GM23338 (cell line): ENCODE measurements at regions not wholly inside any gene's neighbourhood (a gene's known extent, or its start where the extent isn't known, plus 50 kb on each side); places are given as distances from the start of the nearest gene placed in this dataset.

Experiments used
- CREB1 ChIP-seq: fragments of 250-450 bp; sonication (Bioruptor Pico); IDR thresholded peaks from 2 replicates; pipeline ENCODE4 v1.5.0; 2020; ENCODE audit warnings: low read depth, mild to moderate bottlenecking, moderate library complexity
- CTCF ChIP-seq, 2 experiments: fragments of 200-600 bp in 1 of 2; sonication (generic) in 1 of 2; conservative IDR thresholded peaks; 2 replicates each; pipeline versions ENCODE4 v1.5.1 to v1.6.1; 2016 to 2017; ENCODE audit warnings: antibody characterized with exemption in 2 of 2, low read depth in 2 of 2, mild to moderate bottlenecking in 2 of 2, moderate library complexity in 1 of 2
- EZH2 ChIP-seq: fragments of 200-600 bp; sonication (generic); IDR thresholded peaks from one replicate; pipeline ENCODE4 v1.8.0; 2017; ENCODE audit warnings: antibody characterized with exemption, mild to moderate bottlenecking, low read depth; ENCODE audit not compliant: unreplicated experiment
- POLR2AphosphoS5 ChIP-seq: IDR thresholded peaks from 2 replicates; pipeline ENCODE4 v1.6.1; 2016; ENCODE audit warnings: antibody characterized with exemption, low read depth

- TF ChIP-seq CTCF (conservative IDR thresholded peaks at IDR 0.05; ENCODE audit: low read depth in 2 of 2) = no peak
- no peak for TF ChIP-seq EZH2
- TF ChIP-seq CREB1 (CRISPR knock-in tag) = no peak
- no peak for TF ChIP-seq POLR2AphosphoS5
Observed at GRCh38 chr10:21164687-21165086, 267.6 kb upstream of the NEBL start.
